ENCODE measurements at regions not wholly inside any gene's neighbourhood (a gene's known extent, or its start where the extent isn't known, plus 50 kb on each side); places are given as distances from the start of the nearest gene placed in this dataset.

DNA sequence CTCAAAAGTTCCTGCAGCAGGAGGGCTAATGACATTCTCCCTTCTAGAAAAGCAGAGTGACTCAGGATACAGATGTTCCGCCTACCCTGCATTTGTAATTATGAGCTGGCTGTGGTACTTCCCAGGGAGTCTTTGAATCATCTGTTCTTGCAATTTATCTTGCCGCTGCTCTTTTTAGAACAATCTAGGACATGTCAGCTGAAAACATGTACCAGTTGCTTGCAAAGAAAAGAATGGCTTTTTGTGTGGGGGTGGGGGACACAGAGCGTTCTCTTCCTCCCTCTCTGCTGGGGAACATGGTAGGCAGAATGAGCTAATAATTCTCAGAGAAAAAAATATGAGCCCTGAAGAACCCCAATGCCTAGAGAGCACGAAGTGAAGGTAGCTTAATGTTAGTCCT, 51.7 kb upstream of the TUT7 start:
- H3K9me3 ChIP-seq (ENCODE audit: insufficient read depth, low read depth, low read length) = no peaks in the 10 kb centered on the region
- TF ChIP-seq EZH2phosphoT487 (IDR thresholded peaks at IDR 0.05; ENCODE audit: borderline replicate concordance) (no peak), CTCF (conservative IDR thresholded peaks at IDR 0.05; ENCODE audit: low read length) (no peak)
- no peaks in the 10 kb centered on the region for H3F3A ChIP-seq (ENCODE audit: low read depth)
- H3K4me3 ChIP-seq (ENCODE audit: low read length, poor library complexity, severe bottlenecking) = no peak overlapping the region
- H3K9me2 ChIP-seq (replicated peaks; ENCODE audit: low read depth, low read length) = no peaks in the 10 kb centered on the region
- no peaks in the 10 kb centered on the region for H4K20me1 ChIP-seq (ENCODE audit: insufficient read depth, low read length, poor library complexity, severe bottlenecking)
- H3K79me2 ChIP-seq (ENCODE audit: insufficient read depth, low read length) = no peaks in the 10 kb centered on the region
- H3K4me1 ChIP-seq (ENCODE audit: insufficient read depth, low read length, poor library complexity, severe bottlenecking) = no peaks in the 10 kb centered on the region
- H3K27me3 ChIP-seq (ENCODE audit: insufficient read depth, low read length, poor library complexity, severe bottlenecking) = peaks cover 6% of the 10 kb centered on the region
- no peak overlapping the region for H3K4me2 ChIP-seq (ENCODE audit: low read depth, low read length, poor library complexity, severe bottlenecking)
- no peak overlapping the region for H3K9ac ChIP-seq (ENCODE audit: low read depth, low read length, poor library complexity, severe bottlenecking)
- H3K36me3 ChIP-seq (ENCODE audit: insufficient read depth, low read length) = no peaks in the 10 kb centered on the region
- no peak overlapping the region for H2AFZ ChIP-seq (ENCODE audit: low read length)

GRCh38 chr9:86405086-86405491, 50.9 kb upstream of the TUT7 start:
- TF ChIP-seq CTCF (conservative IDR thresholded peaks at IDR 0.05; ENCODE audit: low read length) = no peak
- no peak for TF ChIP-seq EZH2phosphoT487 (IDR thresholded peaks at IDR 0.05; ENCODE audit: borderline replicate concordance)
- Histone ChIP-seq H3K9me3 (ENCODE audit: insufficient read depth, low read depth, low read length) (no peaks in the 10 kb centered on the region), H3K9ac (ENCODE audit: low read depth, low read length, poor library complexity, severe bottlenecking) (no peak overlapping the region), H3K4me2 (ENCODE audit: low read depth, low read length, poor library complexity, severe bottlenecking) (no peak overlapping the region), H3K36me3 (ENCODE audit: insufficient read depth, low read length) (no peaks in the 10 kb centered on the region), H3K4me3 (ENCODE audit: low read length, poor library complexity, severe bottlenecking) (no peak overlapping the region), H4K20me1 (ENCODE audit: insufficient read depth, low read length, poor library complexity, severe bottlenecking) (no peaks in the 10 kb centered on the region), H2AFZ (ENCODE audit: low read length) (no peak overlapping the region), H3K9me2 (replicated peaks; ENCODE audit: low read depth, low read length) (no peaks in the 10 kb centered on the region), H3K27me3 (ENCODE audit: insufficient read depth, low read length, poor library complexity, severe bottlenecking) (peaks cover 6% of the 10 kb centered on the region), H3K79me2 (ENCODE audit: insufficient read depth, low read length) (no peaks in the 10 kb centered on the region), H3F3A (ENCODE audit: low read depth) (no peaks in the 10 kb centered on the region), H3K4me1 (ENCODE audit: insufficient read depth, low read length, poor library complexity, severe bottlenecking) (no peaks in the 10 kb centered on the region)

All from Loucy (cell line).